ENCODE measurements at regions not wholly inside any gene's neighbourhood (a gene's known extent, or its start where the extent isn't known, plus 50 kb on each side); places are given as distances from the start of the nearest gene placed in this dataset.

DNA sequence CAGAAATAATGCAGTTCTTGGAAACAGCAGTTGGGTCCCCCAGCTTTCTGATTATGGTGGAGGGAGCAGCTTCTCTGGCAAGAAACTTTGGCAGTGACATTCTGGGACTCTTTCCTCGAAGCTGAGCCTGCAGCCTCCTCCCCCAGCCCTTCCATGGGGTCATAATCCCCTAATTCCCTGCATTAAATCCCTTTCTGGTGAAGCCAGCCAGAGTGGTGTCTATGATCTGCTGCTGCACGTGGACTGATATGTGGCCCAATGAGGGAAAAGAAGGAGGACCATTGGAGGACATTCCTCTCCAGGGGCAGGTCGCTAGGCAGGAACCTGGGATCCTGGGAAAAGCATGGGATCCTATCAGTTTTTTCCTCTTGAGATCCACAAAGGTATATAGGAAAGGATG is 470.5 kb downstream of the RPS24 start:
- DNase-seq = no peak

GRCh38 chr10:78505657-78506056 is 472.0 kb downstream of the RPS24 start:
- DNase-seq = no peak

- no peak for DNase-seq
Measured at GRCh38 chr10:78506614-78507013, 473.0 kb downstream of the RPS24 start.

DNA sequence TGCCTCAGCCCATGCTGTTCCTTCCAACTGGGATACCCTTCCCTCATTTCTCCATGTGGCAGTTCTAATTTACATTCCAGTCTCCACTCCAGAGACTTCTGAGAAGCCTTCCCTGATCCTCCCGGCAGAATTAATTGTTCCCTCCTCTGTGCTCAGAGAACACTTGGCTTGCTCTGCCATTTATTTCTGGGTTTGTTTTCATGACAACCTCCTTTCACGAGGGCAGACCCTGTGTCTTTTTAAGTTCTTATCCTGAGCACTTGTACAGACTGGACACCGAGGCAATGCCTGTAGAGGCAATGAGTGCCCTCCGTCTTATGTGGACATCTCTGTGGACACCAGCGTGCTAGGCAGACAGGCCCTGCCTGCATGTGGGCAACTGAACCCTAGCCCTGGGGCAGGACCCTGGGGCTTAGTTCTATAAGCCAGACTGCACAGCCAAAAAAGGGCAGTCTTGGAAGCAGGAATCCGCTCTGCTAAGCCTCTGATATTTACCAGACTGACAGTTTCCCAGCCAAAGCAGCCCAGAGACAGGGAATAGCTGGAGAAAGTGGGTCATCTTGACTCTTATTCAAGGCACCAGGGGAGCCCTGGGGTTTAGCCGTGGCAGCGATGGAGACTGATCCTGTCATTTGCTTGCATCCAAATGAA is 474.0 kb downstream of the RPS24 start:
- DNase-seq = no peak

- DNase-seq = no peak
Measured at GRCh38 chr10:78508955-78509748, 475.5 kb downstream of the RPS24 start.

DNA sequence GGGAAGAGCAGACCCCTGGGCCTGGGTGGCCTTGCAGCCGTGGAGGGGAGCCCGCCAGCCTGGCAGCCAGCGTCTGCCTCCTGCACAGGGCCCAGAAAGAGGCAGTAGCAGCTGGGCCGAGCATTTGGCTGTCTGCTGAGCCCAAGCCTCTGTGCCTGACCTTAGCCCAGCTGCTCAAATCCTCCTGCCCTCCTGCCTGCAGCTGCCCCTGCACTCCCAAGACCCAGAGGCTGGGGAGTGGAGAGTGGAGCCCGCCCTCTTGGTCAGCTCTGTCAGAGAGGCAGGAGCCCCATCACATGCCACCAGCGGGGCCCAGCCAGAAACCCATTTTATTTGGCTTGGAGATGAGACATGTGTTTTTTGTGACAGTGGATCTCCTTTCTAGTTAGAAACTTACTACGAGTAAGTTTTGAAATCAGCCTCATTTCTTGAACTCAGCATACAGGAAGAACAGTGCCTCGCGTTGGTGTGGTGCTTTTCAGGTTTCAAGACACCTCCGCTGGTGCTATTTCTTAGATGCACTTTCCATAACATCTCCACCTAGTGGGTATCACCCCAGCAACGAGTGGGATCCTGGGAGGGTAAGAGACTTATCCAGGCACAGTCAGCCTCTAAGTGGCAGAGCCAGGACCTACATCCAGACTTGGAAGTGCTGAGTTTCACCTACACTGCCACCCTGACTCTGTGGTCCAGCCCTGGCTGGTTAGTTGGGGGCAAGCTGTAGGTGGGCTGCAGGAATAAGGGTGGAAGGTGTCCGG is 477.1 kb downstream of the RPS24 start:
- no peak for DNase-seq

- no peak for DNase-seq
Measured at GRCh38 chr10:78511324-78512204, 477.9 kb downstream of the RPS24 start.

- DNase-seq = no peak
Measured at GRCh38 chr10:78512205-78512550, 478.5 kb downstream of the RPS24 start.

DNA sequence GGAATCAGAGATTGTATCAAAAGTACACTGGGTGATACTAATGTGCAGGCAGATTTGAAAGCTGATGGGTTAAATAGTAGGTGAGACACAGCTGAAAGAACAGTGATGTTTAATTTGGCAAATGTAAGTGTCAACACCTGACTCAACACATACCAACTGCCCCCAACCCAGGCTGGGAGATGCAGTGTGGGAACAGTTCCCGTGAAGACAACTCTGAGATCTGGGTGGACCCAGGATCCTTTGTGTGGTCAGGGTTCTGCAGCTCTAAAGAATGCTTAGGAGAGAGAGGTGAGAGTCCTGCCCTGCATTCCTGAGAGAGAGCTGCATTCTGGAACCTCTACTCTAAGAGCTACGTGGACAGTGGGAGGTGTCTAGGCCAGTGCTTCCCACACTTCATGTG is 479.7 kb downstream of the RPS24 start:
- no peak for DNase-seq

GRCh38 chr10:78513986-78514385 is 480.3 kb downstream of the RPS24 start:
- DNase-seq = no peak

GRCh38 chr10:78514459-78514858 is 480.8 kb downstream of the RPS24 start:
- no peak for DNase-seq

- no peak for DNase-seq
Measured at GRCh38 chr10:78515038-78515872, 481.6 kb downstream of the RPS24 start.

GRCh38 chr10:78515873-78516153 is 482.1 kb downstream of the RPS24 start:
- no peak for DNase-seq

DNA sequence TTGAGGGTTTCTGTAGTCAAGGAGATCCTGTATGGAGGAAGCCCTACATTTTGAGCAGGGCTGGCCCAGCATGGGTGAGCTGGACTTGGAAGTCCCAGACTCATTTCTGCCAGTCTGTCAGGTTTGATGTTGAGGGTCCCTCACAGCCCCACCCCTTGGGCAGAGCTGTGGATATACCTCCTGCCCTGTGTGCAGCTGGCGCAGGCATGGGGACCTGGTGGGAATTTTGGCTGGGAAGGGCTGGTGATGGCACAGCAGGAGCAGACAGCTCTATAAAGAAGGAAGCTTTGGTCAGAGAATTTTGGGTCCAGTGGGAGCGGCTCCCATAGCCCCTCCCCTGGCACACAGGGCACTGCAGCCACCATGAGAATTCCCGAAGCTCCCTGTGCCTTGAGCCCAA is 482.6 kb downstream of the RPS24 start:
- no peak for DNase-seq

DNA sequence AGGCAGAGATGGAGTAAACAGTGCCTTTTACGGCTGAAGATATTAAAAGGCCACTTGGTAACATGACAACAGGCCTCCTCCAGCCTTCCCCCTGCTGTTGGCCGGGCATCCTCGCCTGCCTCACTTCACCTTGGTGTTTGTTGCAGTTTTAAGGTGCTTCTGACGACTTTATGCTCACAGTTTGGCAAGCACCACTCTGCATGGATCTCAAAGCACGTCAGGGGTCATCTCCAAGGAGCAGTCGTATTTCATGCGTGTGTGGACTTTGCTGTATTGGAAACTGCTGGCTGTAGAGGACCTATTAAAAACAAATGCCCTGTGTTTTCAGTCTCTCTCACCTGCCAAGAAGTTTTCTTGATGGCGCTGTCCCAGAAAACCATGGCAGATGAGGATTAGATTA is 483.1 kb downstream of the RPS24 start:
- DNase-seq = no peak

DNA sequence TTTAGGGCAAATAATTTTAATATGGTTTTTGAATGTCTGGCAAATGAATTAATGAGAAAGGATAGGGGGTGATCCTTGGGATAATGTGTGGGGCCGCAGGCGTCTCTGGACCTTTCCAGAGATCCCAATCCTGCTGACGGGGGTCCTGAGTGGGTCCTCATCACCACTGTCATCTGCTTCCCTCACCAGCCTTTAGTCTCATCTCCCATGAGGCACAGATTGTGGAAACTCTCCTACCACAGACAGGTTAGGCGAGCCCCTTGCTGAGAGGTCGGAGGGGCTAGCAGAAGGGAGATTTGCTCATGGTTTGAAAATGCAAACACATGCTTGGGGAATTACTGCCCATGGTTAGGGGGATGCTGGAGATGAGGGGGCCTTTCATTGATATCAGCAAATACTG is 484.6 kb downstream of the RPS24 start:
- DNase-seq = no peak

DNA sequence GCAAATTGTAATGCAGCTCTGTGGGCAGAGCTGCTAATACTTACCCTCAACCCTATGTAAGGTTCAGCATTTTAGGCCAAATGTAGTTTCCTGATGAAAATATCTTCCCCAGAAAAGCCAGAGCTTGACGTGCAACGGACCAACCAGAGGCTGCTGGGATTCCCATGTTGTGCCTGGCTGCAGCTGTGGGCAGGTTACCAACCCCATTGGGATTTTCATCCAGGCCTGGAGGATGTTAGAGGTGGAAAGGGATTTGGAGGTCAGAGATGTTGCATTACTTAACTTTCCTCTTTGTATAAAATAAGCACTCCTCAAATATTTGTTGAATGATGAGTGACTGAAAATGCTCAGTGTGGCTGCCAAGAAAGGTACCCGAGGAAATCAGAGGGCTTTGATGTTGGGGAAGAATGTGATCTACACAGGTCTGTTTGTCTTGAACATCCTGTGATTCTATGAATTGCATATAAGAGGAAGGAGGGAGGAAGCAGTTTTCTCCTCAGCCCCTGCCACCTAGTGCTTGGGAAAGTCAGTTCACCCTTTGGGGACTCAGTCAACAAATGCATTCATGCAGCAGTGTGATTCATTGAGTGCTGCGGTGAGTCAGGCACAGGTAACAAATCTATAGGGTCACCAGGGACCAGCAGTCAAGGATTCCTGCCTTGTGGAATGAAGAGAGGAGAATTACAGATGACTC is 487.2 kb downstream of the RPS24 start:
- no peak for DNase-seq

- DNase-seq = no peak
Measured at GRCh38 chr10:78523453-78523852, 489.8 kb downstream of the RPS24 start.

DNA sequence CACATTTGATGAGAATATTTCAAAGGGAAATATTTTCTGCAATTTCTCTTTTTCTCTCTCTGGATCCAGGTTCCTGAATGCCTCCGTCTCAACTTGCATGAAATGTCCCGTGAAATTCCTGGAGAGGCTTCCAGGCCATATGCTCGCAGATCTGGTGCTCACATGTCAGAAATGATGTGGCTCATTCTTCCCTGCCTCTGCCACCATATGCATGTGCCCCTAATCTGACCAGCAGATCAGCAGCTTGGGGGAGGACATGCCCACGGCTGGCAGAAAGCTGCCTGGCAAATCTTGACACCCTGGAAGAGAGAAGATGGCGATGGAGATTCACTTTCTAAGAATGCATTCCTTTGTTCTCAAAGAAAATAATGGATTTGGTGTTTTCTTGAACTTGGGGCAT is 490.7 kb downstream of the RPS24 start:
- DNase-seq = no peak

DNA sequence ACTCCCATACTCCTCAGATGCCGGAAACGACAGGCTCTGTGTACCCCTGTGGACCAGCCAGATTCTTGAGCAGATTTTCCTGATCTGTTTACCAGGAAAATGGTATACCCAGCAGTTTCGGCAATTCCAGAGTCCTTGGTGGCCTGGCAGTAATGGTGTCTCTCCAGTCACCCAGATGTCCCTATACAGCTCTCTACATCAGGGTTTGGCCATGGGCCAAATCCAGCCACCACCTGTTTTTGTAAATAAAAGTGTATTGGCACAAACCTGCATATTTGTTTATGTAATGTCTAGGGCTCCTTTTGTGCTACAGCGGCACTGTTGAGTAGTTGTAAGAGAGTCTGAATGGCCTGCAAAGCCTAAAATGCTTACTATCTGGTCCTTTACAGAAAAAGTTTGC is 491.3 kb downstream of the RPS24 start:
- DNase-seq = no peak

DNA sequence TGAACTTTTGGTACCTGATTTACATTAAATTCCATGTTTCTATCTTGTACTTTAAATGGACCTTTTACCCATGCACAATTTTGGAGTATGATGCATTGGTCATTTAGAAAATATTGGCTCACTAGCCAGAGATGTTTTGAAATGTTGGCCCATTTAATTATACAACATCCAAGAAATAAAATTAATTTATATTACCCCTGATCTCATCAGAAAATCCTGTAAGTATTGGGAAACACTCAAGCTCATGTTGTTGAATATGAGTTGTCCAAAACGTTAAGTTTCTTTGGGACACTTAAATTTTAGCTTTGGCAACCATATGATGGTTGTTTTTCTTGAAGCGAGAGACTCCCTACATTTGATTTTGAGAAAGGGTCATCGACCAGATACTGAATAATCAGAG is 492.7 kb downstream of the RPS24 start:
- no peak for DNase-seq

- DNase-seq = no peak
Measured at GRCh38 chr10:78527296-78527695, 493.6 kb downstream of the RPS24 start.

All from CD4-positive, alpha-beta T cell treated with Interferon alpha-2 for 1 hour (primary cell).